Stomach (tissue), 4 donors: ENCODE measurements at regions not wholly inside any gene's neighbourhood (a gene's known extent, or its start where the extent isn't known, plus 50 kb on each side); places are given as distances from the start of the nearest gene placed in this dataset.

Source experiments
- EP300 ChIP-seq: sonication (generic); formaldehyde crosslinking; IDR thresholded peaks from one replicate; pipeline ENCODE4 v1.6.1; 2017; ENCODE audit warnings: antibody characterized with exemption
- POLR2A ChIP-seq, 4 donors: fragments of 450-650 bp; IDR thresholded peaks; one replicate each; pipeline ENCODE4 v1.6.1; 2016; ENCODE audit warnings: antibody characterized with exemption in 4 of 4, control low read depth in 2 of 4, mild to moderate bottlenecking in 1 of 4, moderate library complexity in 1 of 4
- POLR2AphosphoS5 ChIP-seq, 3 donors: sonication (generic); formaldehyde crosslinking; IDR thresholded peaks; one replicate each; pipeline ENCODE4 v1.6.1; 2016; ENCODE audit warnings: antibody characterized with exemption in 3 of 3
- TF ChIP-seq, protein P1 (sequence below), 7 experiments: fragments of 450-650 bp in 4 of 7; fragments of 200-600 bp in 3 of 7; sonication (generic) in 3 of 7; IDR thresholded peaks; one replicate each; pipeline ENCODE4 v1.5.1; 2016 to 2019; ENCODE audit warnings: antibody characterized with exemption in 7 of 7, control low read depth in 2 of 7, mild to moderate bottlenecking in 1 of 7

DNA sequence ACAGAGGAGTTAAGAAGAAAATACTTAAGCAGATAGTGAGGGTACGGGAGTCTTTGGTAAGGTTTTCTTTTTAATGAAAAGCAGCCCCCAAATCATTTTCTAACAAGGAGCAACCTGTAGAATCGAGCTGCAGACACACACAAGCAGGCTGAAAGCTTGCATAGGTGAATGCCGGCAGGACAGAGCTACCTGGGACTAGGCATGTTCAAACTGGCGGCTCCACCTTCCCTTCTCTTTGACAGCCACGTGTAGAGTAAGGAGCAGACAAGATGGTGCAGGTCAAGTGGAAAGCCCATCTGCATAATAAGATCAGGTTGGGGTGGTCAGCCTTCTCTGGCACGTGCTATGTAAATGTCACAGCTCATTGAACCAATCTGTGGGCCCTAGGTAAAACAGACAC lies 1292.4 kb downstream of the EPHA7 start:
- TF ChIP-seq, protein P1, sequence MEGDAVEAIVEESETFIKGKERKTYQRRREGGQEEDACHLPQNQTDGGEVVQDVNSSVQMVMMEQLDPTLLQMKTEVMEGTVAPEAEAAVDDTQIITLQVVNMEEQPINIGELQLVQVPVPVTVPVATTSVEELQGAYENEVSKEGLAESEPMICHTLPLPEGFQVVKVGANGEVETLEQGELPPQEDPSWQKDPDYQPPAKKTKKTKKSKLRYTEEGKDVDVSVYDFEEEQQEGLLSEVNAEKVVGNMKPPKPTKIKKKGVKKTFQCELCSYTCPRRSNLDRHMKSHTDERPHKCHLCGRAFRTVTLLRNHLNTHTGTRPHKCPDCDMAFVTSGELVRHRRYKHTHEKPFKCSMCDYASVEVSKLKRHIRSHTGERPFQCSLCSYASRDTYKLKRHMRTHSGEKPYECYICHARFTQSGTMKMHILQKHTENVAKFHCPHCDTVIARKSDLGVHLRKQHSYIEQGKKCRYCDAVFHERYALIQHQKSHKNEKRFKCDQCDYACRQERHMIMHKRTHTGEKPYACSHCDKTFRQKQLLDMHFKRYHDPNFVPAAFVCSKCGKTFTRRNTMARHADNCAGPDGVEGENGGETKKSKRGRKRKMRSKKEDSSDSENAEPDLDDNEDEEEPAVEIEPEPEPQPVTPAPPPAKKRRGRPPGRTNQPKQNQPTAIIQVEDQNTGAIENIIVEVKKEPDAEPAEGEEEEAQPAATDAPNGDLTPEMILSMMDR (IDR thresholded peaks at IDR 0.05), result no peak
- TF ChIP-seq POLR2A (IDR thresholded peaks at IDR 0.05) (no peak), POLR2AphosphoS5 (IDR thresholded peaks at IDR 0.05) (no peak), EP300 (no peak)
